HG03565 (cell line): ENCODE measurements at regions not wholly inside any gene's neighbourhood (a gene's known extent, or its start where the extent isn't known, plus 50 kb on each side); places are given as distances from the start of the nearest gene placed in this dataset.
"Not testable (repeated sequence)": the region's sequence is repeated elsewhere in the genome, so short reads cannot be mapped to it uniquely, and the experiment has no call there.

Experiments
- ATAC-seq: cut with Tn5 transposase; IDR thresholded peaks from one replicate; pipeline ENCODE4 v1.9.1; 2021; ENCODE audit warnings: mild to moderate bottlenecking, moderate library complexity; ENCODE audit not compliant: unreplicated experiment

- no peak for ATAC-seq
Observed at GRCh38 chr19:41495589-41495988, 52.6 kb downstream of the ERICH4 start.

- no peak for ATAC-seq
Observed at GRCh38 chr19:41499899-41500298, 56.9 kb downstream of the ERICH4 start.

- ATAC-seq: no peak
Observed at GRCh38 chr19:41500443-41500842, 57.5 kb downstream of the ERICH4 start.

DNA sequence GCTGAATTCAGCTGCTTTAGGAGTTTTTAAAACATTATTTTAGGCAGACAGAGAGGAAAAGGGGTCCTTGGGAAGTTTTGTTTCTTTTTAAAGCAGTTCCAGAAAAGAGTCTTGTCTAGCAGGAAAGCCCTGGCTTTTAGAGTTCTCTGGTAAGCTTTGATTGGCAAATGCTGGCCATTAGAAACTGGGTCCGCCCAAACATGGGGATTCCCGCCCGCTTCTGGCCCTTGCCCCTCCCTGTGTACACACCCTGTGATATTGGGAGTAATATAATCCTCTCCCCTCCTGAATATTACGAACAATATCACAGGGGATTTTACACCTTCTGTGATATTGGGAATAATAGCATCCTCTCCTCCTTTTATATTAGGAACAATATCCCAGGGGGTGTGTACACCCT, 58.9 kb downstream of the ERICH4 start:
- ATAC-seq: no peak

DNA sequence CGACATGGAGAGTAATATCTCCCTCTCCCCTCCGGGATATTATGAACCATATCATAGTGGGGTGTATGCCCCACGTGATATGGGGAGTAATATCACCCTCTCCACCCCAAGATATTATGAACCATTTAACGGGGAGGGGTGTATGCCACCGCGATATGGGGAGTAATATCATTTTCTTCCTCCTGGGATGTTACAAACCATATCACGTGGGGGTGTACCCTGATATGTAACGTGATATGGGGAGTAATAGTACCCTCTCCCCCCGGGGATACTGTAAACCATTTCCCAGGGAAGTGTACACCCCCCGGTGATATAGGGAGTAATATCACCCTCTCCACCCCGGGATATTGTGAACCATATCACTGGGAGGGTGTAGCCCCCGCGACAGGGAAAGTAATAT, 62.1 kb downstream of the ERICH4 start:
- ATAC-seq: no peak

DNA sequence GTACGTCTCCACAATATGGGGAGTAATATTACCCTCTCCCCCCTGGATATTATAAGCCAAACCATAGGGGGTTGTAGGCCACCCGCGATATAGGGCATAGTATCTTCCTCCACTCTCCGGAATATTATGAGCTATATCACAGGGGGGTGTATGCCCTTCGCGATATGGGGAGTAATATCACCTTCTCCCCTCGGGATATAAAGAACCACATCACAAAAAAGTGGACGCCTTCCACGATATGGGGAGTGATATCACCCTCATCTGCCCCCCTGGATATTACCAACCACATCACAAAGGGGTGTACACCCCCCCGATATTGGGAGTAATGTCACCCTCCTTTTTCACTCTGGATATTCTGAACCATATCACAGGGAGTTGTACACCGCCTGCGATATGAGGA, 65.5 kb upstream of the CEACAM21 start:
- ATAC-seq: no peak

- ATAC-seq: no peak
Observed at GRCh38 chr19:41511628-41512027, 64.3 kb upstream of the CEACAM21 start.

DNA sequence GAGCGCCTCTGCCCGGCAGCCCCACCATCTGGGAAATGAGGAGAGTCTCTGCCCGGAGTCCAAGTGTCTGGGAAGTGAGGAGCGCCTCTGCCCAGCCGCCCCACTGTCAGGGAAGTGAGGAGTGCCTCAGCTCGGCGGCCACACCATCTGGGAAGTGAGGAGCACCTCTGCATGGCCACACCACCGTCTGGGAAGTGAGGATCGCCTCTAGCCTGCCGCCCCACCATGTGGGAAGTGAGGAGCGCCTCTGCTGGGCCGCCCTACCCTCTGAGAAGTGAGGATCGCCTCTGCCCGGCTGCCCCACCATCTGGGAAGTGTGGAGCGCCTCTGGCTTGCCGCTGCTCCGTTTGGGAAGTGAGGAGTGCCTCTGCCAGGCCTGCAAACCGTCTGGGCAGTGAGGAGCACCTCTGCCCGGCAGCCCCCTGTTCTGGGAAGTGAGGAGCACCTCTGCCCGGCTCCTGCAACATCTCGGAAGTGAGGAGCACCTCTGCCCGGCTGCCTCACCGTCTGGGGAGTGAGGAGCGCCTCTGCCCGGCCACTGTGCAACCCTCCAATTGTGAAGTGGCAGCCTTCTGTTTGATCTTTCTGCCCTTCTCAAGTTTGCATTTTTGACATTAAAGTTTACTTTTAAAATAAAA, 60.8 kb upstream of the CEACAM21 start:
- ATAC-seq: no peak

- ATAC-seq: not testable (repeated sequence)
Observed at GRCh38 chr19:41516292-41517171, 59.4 kb upstream of the CEACAM21 start.

DNA sequence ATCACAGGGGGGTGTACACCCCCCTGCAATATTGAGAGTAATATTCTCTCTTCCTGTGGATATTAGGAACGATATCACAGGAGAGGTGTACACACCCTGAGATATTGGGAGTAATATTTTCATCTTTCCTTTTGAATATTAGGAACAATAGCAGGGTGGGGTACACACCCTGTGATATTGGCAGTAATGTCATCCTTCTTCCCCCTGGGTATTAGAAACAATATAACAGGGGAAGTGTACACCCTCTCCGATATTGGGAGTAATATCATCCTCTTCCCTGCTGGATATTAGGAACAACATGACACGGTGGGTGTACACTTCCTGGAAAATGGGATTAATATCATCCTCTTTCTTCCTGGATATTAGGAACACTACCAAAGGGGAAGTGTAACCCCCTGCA, 57.8 kb upstream of the CEACAM21 start:
- ATAC-seq: no peak

GRCh38 chr19:41521138-41521930, 54.6 kb upstream of the CEACAM21 start:
- peak; percentile 54 for ATAC-seq

DNA sequence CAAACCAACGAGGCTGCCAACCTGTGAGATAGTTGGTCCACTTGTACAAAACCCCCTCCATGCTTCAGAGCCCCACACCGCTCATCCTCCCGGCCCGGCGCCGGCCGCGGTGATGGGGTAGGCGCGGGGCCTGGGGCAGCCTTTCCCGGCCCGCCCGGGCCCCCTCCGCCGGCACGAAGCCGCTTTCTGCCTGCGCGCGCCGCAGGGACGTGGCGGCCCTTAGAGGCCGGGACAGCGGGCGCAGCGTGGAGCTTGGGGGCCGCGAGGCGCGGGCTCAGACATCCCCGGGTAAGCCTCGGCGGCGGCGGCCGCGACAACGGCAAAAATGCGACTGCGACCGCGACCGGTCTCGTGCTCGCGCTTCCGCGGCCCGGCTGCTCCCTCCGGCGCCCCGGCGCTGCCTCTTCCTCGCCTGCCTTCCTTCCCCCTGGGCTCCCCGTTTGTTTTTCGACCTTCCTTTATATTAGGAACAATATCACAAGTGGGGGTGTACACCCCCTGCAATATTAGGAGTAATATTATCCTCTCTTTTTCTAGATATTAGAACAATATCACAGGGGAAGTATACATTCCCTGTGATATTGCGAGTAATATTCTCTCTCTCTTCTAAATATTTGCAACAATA, 53.9 kb upstream of the CEACAM21 start:
- ATAC-seq: peak; percentile 40

DNA sequence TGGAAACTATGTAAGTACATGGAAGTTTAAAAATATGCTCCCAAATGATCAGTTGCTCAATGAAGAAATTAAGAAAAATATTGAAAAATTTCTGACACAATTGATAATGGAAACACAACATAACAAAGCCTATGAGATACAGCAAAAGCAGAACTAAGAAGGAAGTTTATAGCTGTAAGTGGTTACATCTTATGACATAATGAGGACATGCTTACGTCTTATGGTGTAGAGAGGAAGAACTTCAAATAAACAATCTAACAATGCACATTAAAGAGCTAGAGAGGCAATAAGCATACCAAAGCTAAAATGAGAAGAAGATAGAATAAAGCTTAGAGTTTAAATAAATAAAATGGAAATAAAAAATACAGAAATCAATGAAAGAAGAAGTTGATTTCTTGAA, 50.0 kb upstream of the CEACAM21 start:
- no peak for ATAC-seq
